ENCODE measurements at regions not wholly inside any gene's neighbourhood (a gene's known extent, or its start where the extent isn't known, plus 50 kb on each side); places are given as distances from the start of the nearest gene placed in this dataset.

DNA sequence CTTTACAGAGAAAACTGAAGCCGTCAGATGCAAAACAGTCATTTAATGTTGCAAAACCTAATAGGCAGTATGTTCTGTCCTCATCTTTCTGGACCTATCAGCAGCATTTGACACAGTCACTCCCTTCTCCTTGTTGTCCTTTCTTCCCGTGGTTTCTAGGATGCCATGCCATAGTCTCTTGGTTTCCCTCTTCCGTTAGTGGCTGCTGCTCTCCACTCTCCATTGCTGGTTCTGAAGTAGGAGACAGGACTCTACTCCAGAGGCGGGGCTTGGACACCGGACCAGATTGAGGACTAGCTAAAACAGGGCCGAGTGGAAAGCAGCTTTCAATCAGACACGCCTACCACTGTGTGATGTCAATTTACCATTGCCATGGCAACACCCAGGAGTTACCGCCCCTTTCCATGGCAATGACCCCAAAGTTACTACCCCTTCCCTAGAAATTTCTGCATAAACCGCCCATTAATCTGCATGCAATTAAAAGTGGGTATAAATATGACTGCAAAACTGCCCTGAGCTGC, 88.8 kb upstream of the CCDC160 start:
- Histone ChIP-seq H3K4me3 (ENCODE audit: insufficient read depth, low read length) (peak overlapping the region; percentile 52), H3K4me2 (ENCODE audit: insufficient read depth, low read length) (peak overlapping the region; percentile 26), H3K27ac (ENCODE audit: low read depth, low read length) (no peak overlapping the region), H3K79me2 (ENCODE audit: insufficient read depth, low read length) (no peaks in the 10 kb centered on the region), H3K27me3 (ENCODE audit: insufficient read depth, low read length) (peaks cover 3% of the 10 kb centered on the region), H3K36me3 (ENCODE audit: insufficient read depth, low read length) (no peaks in the 10 kb centered on the region), H3K4me1 (ENCODE audit: insufficient read depth, low read length) (no peaks in the 10 kb centered on the region), H4K20me1 (ENCODE audit: insufficient read depth, low read length) (no peaks in the 10 kb centered on the region), H3K9me3 (ENCODE audit: low read depth, low read length) (no peaks in the 10 kb centered on the region), H2AFZ (ENCODE audit: low read length) (peak overlapping the region; percentile 57)
- TF ChIP-seq, protein P1, sequence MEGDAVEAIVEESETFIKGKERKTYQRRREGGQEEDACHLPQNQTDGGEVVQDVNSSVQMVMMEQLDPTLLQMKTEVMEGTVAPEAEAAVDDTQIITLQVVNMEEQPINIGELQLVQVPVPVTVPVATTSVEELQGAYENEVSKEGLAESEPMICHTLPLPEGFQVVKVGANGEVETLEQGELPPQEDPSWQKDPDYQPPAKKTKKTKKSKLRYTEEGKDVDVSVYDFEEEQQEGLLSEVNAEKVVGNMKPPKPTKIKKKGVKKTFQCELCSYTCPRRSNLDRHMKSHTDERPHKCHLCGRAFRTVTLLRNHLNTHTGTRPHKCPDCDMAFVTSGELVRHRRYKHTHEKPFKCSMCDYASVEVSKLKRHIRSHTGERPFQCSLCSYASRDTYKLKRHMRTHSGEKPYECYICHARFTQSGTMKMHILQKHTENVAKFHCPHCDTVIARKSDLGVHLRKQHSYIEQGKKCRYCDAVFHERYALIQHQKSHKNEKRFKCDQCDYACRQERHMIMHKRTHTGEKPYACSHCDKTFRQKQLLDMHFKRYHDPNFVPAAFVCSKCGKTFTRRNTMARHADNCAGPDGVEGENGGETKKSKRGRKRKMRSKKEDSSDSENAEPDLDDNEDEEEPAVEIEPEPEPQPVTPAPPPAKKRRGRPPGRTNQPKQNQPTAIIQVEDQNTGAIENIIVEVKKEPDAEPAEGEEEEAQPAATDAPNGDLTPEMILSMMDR (IDR thresholded peaks at IDR 0.05; ENCODE audit: extremely low read depth, low read depth, low read length), result no peak
- DNase-seq (ENCODE audit: insufficient read length, low spot score, missing footprints), result no peak

- H3K79me2 ChIP-seq (ENCODE audit: insufficient read depth, low read length), result no peaks in the 10 kb centered on the region
- no peak overlapping the region for H2AFZ ChIP-seq (ENCODE audit: low read length)
- H4K20me1 ChIP-seq (ENCODE audit: insufficient read depth, low read length), result no peaks in the 10 kb centered on the region
- H3K4me2 ChIP-seq (ENCODE audit: insufficient read depth, low read length), result no peak overlapping the region
- TF ChIP-seq, protein P1 (IDR thresholded peaks at IDR 0.05; ENCODE audit: extremely low read depth, low read depth, low read length), result no peak
- no peak overlapping the region for H3K27ac ChIP-seq (ENCODE audit: low read depth, low read length)
- no peak for DNase-seq (ENCODE audit: insufficient read length, low spot score, missing footprints)
- H3K4me3 ChIP-seq (ENCODE audit: insufficient read depth, low read length), result no peak overlapping the region
- H3K9me3 ChIP-seq (ENCODE audit: low read depth, low read length), result no peaks in the 10 kb centered on the region
- H3K36me3 ChIP-seq (ENCODE audit: insufficient read depth, low read length), result no peaks in the 10 kb centered on the region
- no peaks in the 10 kb centered on the region for H3K4me1 ChIP-seq (ENCODE audit: insufficient read depth, low read length)
- H3K27me3 ChIP-seq (ENCODE audit: insufficient read depth, low read length), result no peaks in the 10 kb centered on the region
Observed at GRCh38 chrX:134158821-134159512, 78.0 kb upstream of the CCDC160 start.

DNA sequence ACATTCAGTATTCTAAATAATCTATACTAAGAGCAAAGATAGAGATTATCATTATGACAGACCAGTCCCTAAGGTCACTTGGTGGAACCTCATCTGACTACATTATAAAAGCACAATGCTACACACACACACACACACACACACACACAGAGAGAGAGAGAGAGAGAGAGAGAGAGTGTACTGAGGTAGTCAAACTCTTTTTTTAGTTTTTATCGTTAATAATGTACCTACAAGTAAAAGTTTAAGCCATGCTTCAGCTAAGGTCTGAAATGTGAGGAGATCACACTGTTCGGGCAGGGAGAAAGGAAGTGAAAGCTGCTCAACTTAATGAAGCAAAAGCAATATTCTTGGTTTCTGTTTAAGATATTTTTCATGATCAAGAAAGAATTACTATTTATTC, 75.8 kb upstream of the CCDC160 start:
- no peak overlapping the region for H3K4me3 ChIP-seq (ENCODE audit: insufficient read depth, low read length)
- no peak overlapping the region for H2AFZ ChIP-seq (ENCODE audit: low read length)
- H3K9me3 ChIP-seq (ENCODE audit: low read depth, low read length), result no peaks in the 10 kb centered on the region
- H4K20me1 ChIP-seq (ENCODE audit: insufficient read depth, low read length), result no peaks in the 10 kb centered on the region
- TF ChIP-seq, protein P1 (IDR thresholded peaks at IDR 0.05; ENCODE audit: extremely low read depth, low read depth, low read length), result no peak
- H3K4me2 ChIP-seq (ENCODE audit: insufficient read depth, low read length), result no peak overlapping the region
- H3K27me3 ChIP-seq (ENCODE audit: insufficient read depth, low read length), result no peaks in the 10 kb centered on the region
- DNase-seq (ENCODE audit: insufficient read length, low spot score, missing footprints), result no peak
- no peaks in the 10 kb centered on the region for H3K4me1 ChIP-seq (ENCODE audit: insufficient read depth, low read length)
- no peak overlapping the region for H3K27ac ChIP-seq (ENCODE audit: low read depth, low read length)
- H3K79me2 ChIP-seq (ENCODE audit: insufficient read depth, low read length), result no peaks in the 10 kb centered on the region
- H3K36me3 ChIP-seq (ENCODE audit: insufficient read depth, low read length), result no peaks in the 10 kb centered on the region

- Histone ChIP-seq H2AFZ (ENCODE audit: low read length) (no peak overlapping the region), H3K79me2 (ENCODE audit: insufficient read depth, low read length) (no peaks in the 10 kb centered on the region), H3K27me3 (ENCODE audit: insufficient read depth, low read length) (no peaks in the 10 kb centered on the region), H3K9me3 (ENCODE audit: low read depth, low read length) (no peaks in the 10 kb centered on the region), H3K36me3 (ENCODE audit: insufficient read depth, low read length) (no peaks in the 10 kb centered on the region), H3K4me3 (ENCODE audit: insufficient read depth, low read length) (no peak overlapping the region), H3K4me2 (ENCODE audit: insufficient read depth, low read length) (no peak overlapping the region), H4K20me1 (ENCODE audit: insufficient read depth, low read length) (no peaks in the 10 kb centered on the region), H3K4me1 (ENCODE audit: insufficient read depth, low read length) (no peaks in the 10 kb centered on the region), H3K27ac (ENCODE audit: low read depth, low read length) (no peak overlapping the region)
- TF ChIP-seq, protein P1 (IDR thresholded peaks at IDR 0.05; ENCODE audit: extremely low read depth, low read depth, low read length), result no peak
- no peak for DNase-seq (ENCODE audit: insufficient read length, low spot score, missing footprints)
Observed at GRCh38 chrX:134162032-134162431, 75.0 kb upstream of the CCDC160 start.
